Keratinocyte (primary cell): ENCODE measurements at regions not wholly inside any gene's neighbourhood (a gene's known extent, or its start where the extent isn't known, plus 50 kb on each side); places are given as distances from the start of the nearest gene placed in this dataset.

Source experiments
- DNase-seq: peaks from one replicate; pipeline ENCODE4 v3.0.0-alpha.2; 2011; ENCODE audit warnings: low read depth, missing footprints, low spot score
- FAIRE-seq: peaks from 2 replicates; lab custom pipeline; 2011; peaks lifted over from hg19 to GRCh38; lab: Jason Lieb, UNC
- H2AFZ ChIP-seq: 2 replicates; pipeline ENCODE4 v1.6.0; 2012; ENCODE audit warnings: low read length, control low read depth, inconsistent platforms; ENCODE audit not compliant: control insufficient read depth
- H3K27ac ChIP-seq: 2 replicates; pipeline ENCODE4 v1.5.1; 2011; ENCODE audit warnings: low read length; ENCODE audit not compliant: control insufficient read depth, insufficient read depth
- H3K27me3 ChIP-seq: 3 replicates; pipeline ENCODE4 v1.6.0; 2011; ENCODE audit warnings: low read length; ENCODE audit not compliant: control insufficient read depth, insufficient read depth; ENCODE audit errors: extremely low read depth
- H3K36me3 ChIP-seq, 2 experiments: 2 replicates in 1 of 2; 3 replicates in 1 of 2; pipeline ENCODE4 v1.5.1; 2011; ENCODE audit warnings: low read length in 2 of 2, mild to moderate bottlenecking in 1 of 2; ENCODE audit not compliant: control insufficient read depth in 2 of 2, insufficient read depth in 2 of 2; ENCODE audit errors: extremely low read depth in 1 of 2
- H3K4me1 ChIP-seq: 3 replicates; pipeline ENCODE4 v1.5.1; 2011; ENCODE audit warnings: low read length; ENCODE audit not compliant: control insufficient read depth, insufficient read depth; ENCODE audit errors: extremely low read depth
- H3K4me2 ChIP-seq: 3 replicates; pipeline ENCODE4 v1.6.0; 2011; ENCODE audit warnings: low read depth, low read length; ENCODE audit not compliant: control insufficient read depth, insufficient read depth; ENCODE audit errors: extremely low read depth
- H3K4me3 ChIP-seq, 3 experiments: fragments of 200-600 bp in 1 of 3; sonication (generic) in 1 of 3; 2 replicates in 2 of 3; 3 replicates in 1 of 3; pipeline ENCODE4 v1.5.1; 2011 to 2016; ENCODE audit warnings: low read length in 3 of 3, mild to moderate bottlenecking in 3 of 3, control low read depth in 2 of 3, inconsistent platforms in 1 of 3, low read depth in 1 of 3, mixed read lengths in 1 of 3, mixed run types in 1 of 3, moderate library complexity in 1 of 3; ENCODE audit not compliant: control insufficient read depth in 2 of 3, insufficient read depth in 2 of 3; ENCODE audit errors: extremely low read depth in 1 of 3
- H3K79me2 ChIP-seq: 2 replicates; pipeline ENCODE4 v1.6.0; 2012; ENCODE audit warnings: low read length; ENCODE audit not compliant: control insufficient read depth, insufficient read depth
- H3K9ac ChIP-seq: 3 replicates; pipeline ENCODE4 v1.6.0; 2011; ENCODE audit warnings: low read length; ENCODE audit not compliant: control insufficient read depth, insufficient read depth; ENCODE audit errors: extremely low read depth
- H3K9me1 ChIP-seq: 3 replicates; pipeline ENCODE4 v1.6.0; 2011; ENCODE audit warnings: low read length; ENCODE audit not compliant: control insufficient read depth, insufficient read depth; ENCODE audit errors: extremely low read depth
- H3K9me3 ChIP-seq: 2 replicates; pipeline ENCODE4 v1.5.1; 2012; ENCODE audit warnings: low read depth, low read length; ENCODE audit not compliant: control insufficient read depth
- H4K20me1 ChIP-seq: 3 replicates; pipeline ENCODE4 v1.6.0; 2011; ENCODE audit warnings: low read length; ENCODE audit not compliant: control insufficient read depth, insufficient read depth; ENCODE audit errors: extremely low read depth
- CTCF ChIP-seq, 3 experiments: IDR thresholded peaks in 1 of 3; conservative IDR thresholded peaks in 1 of 3; optimal IDR thresholded peaks in 1 of 3; 2 replicates in 2 of 3; 3 replicates in 1 of 3; pipeline versions ENCODE3 to v1.5.1; 2011; ENCODE audit warnings: low read length in 3 of 3, mild to moderate bottlenecking in 3 of 3, moderate library complexity in 2 of 3, control low read depth in 1 of 3, inconsistent platforms in 1 of 3; ENCODE audit not compliant: insufficient read depth in 2 of 3; ENCODE audit errors: extremely low read depth in 1 of 3
- EZH2 ChIP-seq: IDR thresholded peaks from one replicate; pipeline ENCODE4 v1.6.1; 2012; ENCODE audit warnings: inconsistent platforms, mild to moderate bottlenecking, low read length, moderate library complexity
- dilution Hi-C: fragments of 300-500 bp; cut with MboI; formaldehyde crosslinking; loops from one replicate; pipeline ENCODE4 v1.7.0; 2020; ENCODE audit warnings: low sequenced_read_pairs; ENCODE audit not compliant: extremely low pct_ligation_motif_present

- FAIRE-seq (no peak), DNase-seq (no peak)
- no peaks in the 10 kb centered on the region for H4K20me1 ChIP-seq
- H3K9me3 ChIP-seq = no peaks in the 10 kb centered on the region
- H3K9me1 ChIP-seq = no peaks in the 10 kb centered on the region
- no peaks in the 10 kb centered on the region for H3K4me1 ChIP-seq
- H3K27me3 ChIP-seq = no peaks in the 10 kb centered on the region
- TF ChIP-seq EZH2 (no peak), CTCF (optimal IDR thresholded peaks at IDR 0.05 in 1 of 3, IDR thresholded peaks at IDR 0.05 in 1 of 3, conservative IDR thresholded peaks at IDR 0.05 in 1 of 3; ENCODE audit: extremely low read depth in 1 of 3, insufficient read depth in 2 of 3, low read length in 3 of 3) (no peak)
- H3K27ac ChIP-seq = no peak overlapping the region
- H3K36me3 ChIP-seq = no peaks in the 10 kb centered on the region
- dilution Hi-C loops = no loop called here
- no peak overlapping the region for H3K9ac ChIP-seq
- H3K79me2 ChIP-seq = no peaks in the 10 kb centered on the region
- no peak overlapping the region for H2AFZ ChIP-seq
- H3K4me2 ChIP-seq = no peak overlapping the region
- H3K4me3 ChIP-seq = no peak overlapping the region
Measured at GRCh38 chr5:174177976-174178605, 132.6 kb downstream of the NSG2 start.

- no peak overlapping the region for H2AFZ ChIP-seq
- no peaks in the 10 kb centered on the region for H3K27me3 ChIP-seq
- H3K4me3 ChIP-seq = no peak overlapping the region
- H3K79me2 ChIP-seq = no peaks in the 10 kb centered on the region
- no peak for TF ChIP-seq EZH2
- TF ChIP-seq CTCF (optimal IDR thresholded peaks at IDR 0.05 in 1 of 3, IDR thresholded peaks at IDR 0.05 in 1 of 3, conservative IDR thresholded peaks at IDR 0.05 in 1 of 3; ENCODE audit: extremely low read depth in 1 of 3, insufficient read depth in 2 of 3, low read length in 3 of 3) = no peak
- DNase-seq (no peak), FAIRE-seq (no peak)
- no peaks in the 10 kb centered on the region for H3K9me3 ChIP-seq
- no peaks in the 10 kb centered on the region for H3K9me1 ChIP-seq
- no peaks in the 10 kb centered on the region for H3K4me1 ChIP-seq
- H4K20me1 ChIP-seq = no peaks in the 10 kb centered on the region
- no peak overlapping the region for H3K4me2 ChIP-seq
- H3K9ac ChIP-seq = no peak overlapping the region
- H3K36me3 ChIP-seq = no peaks in the 10 kb centered on the region
- dilution Hi-C loops = no loop called here
- H3K27ac ChIP-seq = no peak overlapping the region
Measured at GRCh38 chr5:174180639-174181038, 135.1 kb downstream of the NSG2 start.
